ENCODE measurements at regions not wholly inside any gene's neighbourhood (a gene's known extent, or its start where the extent isn't known, plus 50 kb on each side); places are given as distances from the start of the nearest gene placed in this dataset.

GRCh38 chr13:33467556-33467955 lies 182.0 kb upstream of the STARD13 start:
- no peak for TF ChIP-seq CDX4 (CRISPR knock-in tag; IDR thresholded peaks at IDR 0.05; ENCODE audit: borderline replicate concordance)
- TF ChIP-seq CTCF (IDR thresholded peaks at IDR 0.05), result no peak
- no peak for TF ChIP-seq GABPB1 (CRISPR knock-in tag; IDR thresholded peaks at IDR 0.05)
